OCI-LY1 (cell line): ENCODE measurements at regions not wholly inside any gene's neighbourhood (a gene's known extent, or its start where the extent isn't known, plus 50 kb on each side); places are given as distances from the start of the nearest gene placed in this dataset.

Source experiments
- H2AFZ ChIP-seq: fragments of 200-600 bp; sonication (generic), shearing (Covaris generic); 2 replicates; pipeline ENCODE4 v1.6.0; 2014; ENCODE audit warnings: antibody characterized with exemption, mild to moderate bottlenecking, low read length
- H3F3A ChIP-seq: fragments of 200-600 bp; sonication (generic), shearing (Covaris generic); 2 replicates; pipeline ENCODE4 v1.6.0; 2014; ENCODE audit warnings: mild to moderate bottlenecking, antibody characterized with exemption, low read length, moderate library complexity; ENCODE audit not compliant: insufficient read depth
- H3K27ac ChIP-seq: fragments of 200-600 bp; sonication (generic); 2 replicates; pipeline ENCODE4 v1.5.1; 2014; ENCODE audit warnings: low read length, mixed run types, mild to moderate bottlenecking, low read depth; ENCODE audit not compliant: poor library complexity, severe bottlenecking
- H3K27me3 ChIP-seq: fragments of 200-600 bp; sonication (generic); 2 replicates; pipeline ENCODE4 v1.6.0; 2014; ENCODE audit warnings: antibody characterized with exemption, mild to moderate bottlenecking, low read length, moderate library complexity; ENCODE audit not compliant: insufficient read depth
- H3K36me3 ChIP-seq: fragments of 200-600 bp; sonication (generic); 2 replicates; pipeline ENCODE4 v1.6.1; 2014; ENCODE audit warnings: mild to moderate bottlenecking, antibody characterized with exemption, low read length, moderate library complexity, mixed read lengths; ENCODE audit not compliant: insufficient read depth
- H3K4me1 ChIP-seq: fragments of 200-600 bp; sonication (generic); 2 replicates; pipeline ENCODE4 v1.5.1; 2014; ENCODE audit warnings: mild to moderate bottlenecking, low read length, moderate library complexity; ENCODE audit not compliant: insufficient read depth, severe bottlenecking
- H3K4me2 ChIP-seq: fragments of 200-600 bp; sonication (generic), shearing (Covaris generic); 2 replicates; pipeline ENCODE4 v1.6.1; 2014; ENCODE audit warnings: low read length
- H3K4me3 ChIP-seq: fragments of 200-600 bp; sonication (generic); 2 replicates; pipeline ENCODE4 v1.5.1; 2014; ENCODE audit warnings: low read length, low read depth, mild to moderate bottlenecking, mixed read lengths; ENCODE audit not compliant: poor library complexity, severe bottlenecking
- H3K79me2 ChIP-seq: fragments of 200-600 bp; shearing (Covaris generic); 2 replicates; pipeline ENCODE4 v1.6.1; 2016; ENCODE audit warnings: mixed run types, low read length, mixed read lengths; ENCODE audit not compliant: insufficient read depth
- H3K9ac ChIP-seq: fragments of 200-600 bp; sonication (generic), shearing (Covaris generic); 2 replicates; pipeline ENCODE4 v1.6.1; 2014; ENCODE audit warnings: mild to moderate bottlenecking, low read length, mixed read lengths
- H3K9me2 ChIP-seq: fragments of 200-600 bp; sonication (generic), shearing (Covaris generic); 2 replicates; pipeline ENCODE4 v1.6.1; 2014; ENCODE audit warnings: low read depth, mild to moderate bottlenecking, low read length, mixed read lengths
- H3K9me3 ChIP-seq: fragments of 200-600 bp; shearing (Covaris generic); 2 replicates; pipeline ENCODE4 v1.6.1; 2014; ENCODE audit warnings: low read length, mixed read lengths
- H4K20me1 ChIP-seq: fragments of 200-600 bp; sonication (generic), shearing (Covaris generic); 2 replicates; pipeline ENCODE4 v1.6.0; 2016; ENCODE audit warnings: mild to moderate bottlenecking, low read length; ENCODE audit not compliant: insufficient read depth
- CTCF ChIP-seq: fragments of 200-600 bp; sonication (generic), shearing (Covaris generic); IDR thresholded peaks from 2 replicates; pipeline ENCODE4 v1.5.1; 2017; ENCODE audit warnings: mild to moderate bottlenecking, antibody characterized with exemption, low read length, moderate library complexity, mixed read lengths
- EZH2 ChIP-seq: fragments of 200-600 bp; sonication (generic), shearing (Covaris generic); IDR thresholded peaks from 2 replicates; pipeline ENCODE4 v1.8.0; 2017; ENCODE audit warnings: borderline replicate concordance, mixed run types, mild to moderate bottlenecking, antibody characterized with exemption, low read length, moderate library complexity, mixed read lengths

DNA sequence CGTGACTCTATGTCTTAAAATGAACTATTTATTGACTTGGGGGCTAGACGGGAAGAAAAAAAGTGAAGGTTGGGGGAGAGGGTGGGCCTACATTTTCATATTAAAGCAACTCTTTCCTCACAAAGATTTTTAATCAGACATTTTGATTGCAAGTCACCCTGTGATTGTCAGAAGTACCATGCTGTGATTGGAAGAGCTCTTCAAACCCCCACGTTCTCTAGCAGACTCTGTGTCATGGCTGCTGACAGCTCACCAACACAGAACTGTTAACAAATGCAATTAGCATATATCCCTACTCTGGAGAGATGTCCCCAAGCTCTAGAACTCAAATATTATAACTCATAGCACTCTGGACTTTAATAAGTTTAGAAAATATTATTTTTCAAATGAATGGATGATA, 428.4 kb upstream of the DCC start:
- Histone ChIP-seq H3K27me3 (no peaks in the 10 kb centered on the region), H3K27ac (no peak overlapping the region), H3K4me2 (no peak overlapping the region), H3K9ac (no peak overlapping the region), H3K4me1 (no peaks in the 10 kb centered on the region), H2AFZ (no peak overlapping the region), H3K4me3 (no peak overlapping the region), H3K9me2 (no peaks in the 10 kb centered on the region), H3F3A (no peaks in the 10 kb centered on the region), H4K20me1 (no peaks in the 10 kb centered on the region), H3K9me3 (no peaks in the 10 kb centered on the region), H3K79me2 (no peaks in the 10 kb centered on the region), H3K36me3 (no peaks in the 10 kb centered on the region)
- TF ChIP-seq EZH2 (no peak), CTCF (no peak)

DNA sequence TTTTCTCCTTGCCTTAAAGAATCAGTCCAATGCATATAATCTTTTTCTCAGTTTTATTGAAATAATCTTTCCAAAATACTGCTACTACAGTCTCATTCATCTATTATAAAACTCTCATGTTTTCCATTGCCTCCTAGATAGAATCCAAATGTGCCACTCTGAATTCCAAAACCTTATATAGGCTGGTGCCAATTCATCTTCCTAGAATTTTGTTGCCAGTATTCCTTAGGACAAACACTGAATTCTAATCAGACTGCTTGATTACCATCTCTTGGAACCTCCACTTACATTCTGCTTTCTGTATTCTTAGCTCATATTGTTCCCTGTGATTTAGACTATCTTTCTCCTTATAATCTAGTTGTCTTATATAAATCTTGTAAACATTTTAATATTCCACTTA, 427.6 kb upstream of the DCC start:
- Histone ChIP-seq H4K20me1 (no peaks in the 10 kb centered on the region), H3K4me2 (no peak overlapping the region), H3K9me3 (no peaks in the 10 kb centered on the region), H3K4me3 (no peak overlapping the region), H3K9ac (no peak overlapping the region), H3K27ac (no peak overlapping the region), H3K36me3 (no peaks in the 10 kb centered on the region), H3K79me2 (no peaks in the 10 kb centered on the region), H3K27me3 (no peaks in the 10 kb centered on the region), H3F3A (no peaks in the 10 kb centered on the region), H3K4me1 (no peaks in the 10 kb centered on the region), H3K9me2 (no peaks in the 10 kb centered on the region), H2AFZ (no peak overlapping the region)
- TF ChIP-seq EZH2, result no peak
- TF ChIP-seq CTCF, result no peak

- Histone ChIP-seq H3K36me3 (no peaks in the 10 kb centered on the region), H3F3A (no peaks in the 10 kb centered on the region), H4K20me1 (no peaks in the 10 kb centered on the region), H3K4me2 (no peak overlapping the region), H3K79me2 (no peaks in the 10 kb centered on the region), H3K9me2 (no peaks in the 10 kb centered on the region), H2AFZ (no peak overlapping the region), H3K4me1 (no peaks in the 10 kb centered on the region), H3K9ac (no peak overlapping the region), H3K27me3 (no peaks in the 10 kb centered on the region), H3K4me3 (no peak overlapping the region), H3K9me3 (no peaks in the 10 kb centered on the region), H3K27ac (no peak overlapping the region)
- TF ChIP-seq EZH2 (no peak), CTCF (no peak)
Observed at GRCh38 chr18:51915176-51915575, 424.8 kb upstream of the DCC start.
